Vagina (tissue), 2 donors: ENCODE measurements at regions not wholly inside any gene's neighbourhood (a gene's known extent, or its start where the extent isn't known, plus 50 kb on each side); places are given as distances from the start of the nearest gene placed in this dataset.

ENCODE experiments used
- DNase-seq, 2 donors: peaks; one replicate each; pipeline ENCODE4 v3.0.0-alpha.2; 2017; ENCODE audit errors: extremely low spot score in 2 of 2
- H3K27ac ChIP-seq: fragments of 200-600 bp; sonication (generic); one replicate; pipeline ENCODE4 v1.5.1; 2019
- H3K27me3 ChIP-seq: fragments of 200-600 bp; sonication (generic); one replicate; pipeline ENCODE4 v1.5.1; 2019
- H3K36me3 ChIP-seq, 2 donors: fragments of 200-600 bp; sonication (generic); one replicate each; pipeline ENCODE4 v1.5.1; 2017 to 2019
- H3K4me1 ChIP-seq: fragments of 200-600 bp; sonication (generic); one replicate; pipeline ENCODE4 v1.5.1; 2019
- H3K4me3 ChIP-seq, 2 donors: fragments of 200-600 bp; sonication (generic); 1 replicate in 1 of 2; 2 replicates in 1 of 2; pipeline ENCODE4 v1.5.1; 2016 to 2019
- H3K9me3 ChIP-seq: fragments of 200-600 bp; sonication (generic); one replicate; pipeline ENCODE4 v1.5.1; 2019
- POLR2A ChIP-seq, 2 donors: fragments of 450-650 bp; IDR thresholded peaks; one replicate each; pipeline ENCODE4 v1.6.1; 2017; ENCODE audit warnings: antibody characterized with exemption in 2 of 2, mild to moderate bottlenecking in 2 of 2, moderate library complexity in 2 of 2
- POLR2AphosphoS5 ChIP-seq, 2 donors: sonication (generic); formaldehyde crosslinking; IDR thresholded peaks; one replicate each; pipeline ENCODE4 v1.9.0; 2017; ENCODE audit warnings: antibody characterized with exemption in 2 of 2, mild to moderate bottlenecking in 2 of 2, low read depth in 1 of 2; ENCODE audit not compliant: insufficient read depth in 1 of 2
- intact Hi-C: fragments of 100-400 bp; cut with DNase I; formaldehyde crosslinking; loops from one replicate; pipeline ENCODE4 v1.15.1; 2023
- TF ChIP-seq, protein P1 (sequence below), 3 experiments: fragments of 450-650 bp in 2 of 3; fragments of 200-600 bp in 1 of 3; sonication (generic) in 1 of 3; IDR thresholded peaks; one replicate each; pipeline ENCODE4 v1.5.1; 2017 to 2019; ENCODE audit warnings: antibody characterized with exemption in 3 of 3, mild to moderate bottlenecking in 2 of 3, moderate library complexity in 2 of 3

DNA sequence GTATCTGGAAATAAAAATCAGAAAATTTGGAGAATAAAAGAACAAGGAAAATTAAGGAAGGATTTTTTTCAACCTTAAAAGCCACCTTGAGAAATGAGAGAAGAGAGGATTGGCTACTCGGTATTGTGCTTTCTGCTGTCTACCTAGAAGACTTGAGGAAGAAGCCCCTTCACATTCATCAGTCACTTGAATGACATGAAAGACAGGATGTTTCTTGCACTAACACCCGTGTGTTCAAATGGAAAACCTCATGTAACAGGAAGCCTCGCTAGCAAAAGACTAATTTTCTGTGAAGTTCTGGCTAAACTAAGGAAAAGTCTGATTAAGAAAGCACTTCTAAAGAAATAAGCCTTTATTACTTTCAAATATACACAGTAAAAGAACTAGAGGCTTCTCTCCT is 69.9 kb downstream of the OLIG3 start:
- Histone ChIP-seq H3K27ac (no peak overlapping the region), H3K9me3 (no peaks in the 10 kb centered on the region), H3K27me3 (no peaks in the 10 kb centered on the region), H3K4me3 (no peak overlapping the region), H3K4me1 (no peaks in the 10 kb centered on the region), H3K36me3 (no peaks in the 10 kb centered on the region)
- DNase-seq = no peak
- TF ChIP-seq POLR2A (IDR thresholded peaks at IDR 0.05) = no peak
- intact Hi-C loops = no loop called here

DNA sequence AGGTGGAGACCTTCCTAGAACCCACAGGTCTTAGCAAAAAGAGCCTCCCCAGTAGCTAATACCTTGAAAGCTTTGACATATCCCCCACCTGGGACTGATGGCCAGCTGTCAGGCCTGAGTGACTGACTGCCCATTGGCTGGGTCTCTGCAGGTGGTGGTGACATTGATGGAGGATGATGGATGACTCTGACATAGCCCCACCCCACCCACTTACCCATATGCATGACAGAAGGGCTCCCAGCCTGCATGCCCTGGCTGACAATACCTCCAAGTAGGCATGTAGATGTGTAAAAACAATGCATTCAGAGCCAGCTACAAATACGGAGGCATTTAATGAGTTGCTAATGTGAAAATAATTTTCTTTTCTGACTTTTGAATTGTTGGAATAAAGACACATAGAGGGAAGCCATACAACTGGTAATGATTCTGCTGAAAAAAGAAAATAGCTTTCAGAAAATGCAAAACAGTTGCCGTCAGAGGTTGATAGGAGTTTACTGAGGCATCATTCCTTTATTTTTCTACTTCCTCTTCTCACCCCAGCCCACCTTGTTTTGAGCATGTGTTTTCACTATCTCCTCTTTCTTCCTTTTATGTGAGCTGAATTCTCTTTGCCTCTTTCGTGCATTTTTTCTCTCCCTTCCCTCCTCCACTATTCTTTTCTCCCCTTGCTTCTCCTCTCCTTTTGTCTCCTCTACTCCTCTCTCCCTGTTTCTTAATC is 70.6 kb downstream of the OLIG3 start:
- no peak for DNase-seq
- Histone ChIP-seq H3K4me3 (no peak overlapping the region), H3K27ac (no peak overlapping the region), H3K27me3 (no peaks in the 10 kb centered on the region), H3K36me3 (no peaks in the 10 kb centered on the region), H3K9me3 (no peaks in the 10 kb centered on the region), H3K4me1 (no peaks in the 10 kb centered on the region)
- TF ChIP-seq, protein P1, sequence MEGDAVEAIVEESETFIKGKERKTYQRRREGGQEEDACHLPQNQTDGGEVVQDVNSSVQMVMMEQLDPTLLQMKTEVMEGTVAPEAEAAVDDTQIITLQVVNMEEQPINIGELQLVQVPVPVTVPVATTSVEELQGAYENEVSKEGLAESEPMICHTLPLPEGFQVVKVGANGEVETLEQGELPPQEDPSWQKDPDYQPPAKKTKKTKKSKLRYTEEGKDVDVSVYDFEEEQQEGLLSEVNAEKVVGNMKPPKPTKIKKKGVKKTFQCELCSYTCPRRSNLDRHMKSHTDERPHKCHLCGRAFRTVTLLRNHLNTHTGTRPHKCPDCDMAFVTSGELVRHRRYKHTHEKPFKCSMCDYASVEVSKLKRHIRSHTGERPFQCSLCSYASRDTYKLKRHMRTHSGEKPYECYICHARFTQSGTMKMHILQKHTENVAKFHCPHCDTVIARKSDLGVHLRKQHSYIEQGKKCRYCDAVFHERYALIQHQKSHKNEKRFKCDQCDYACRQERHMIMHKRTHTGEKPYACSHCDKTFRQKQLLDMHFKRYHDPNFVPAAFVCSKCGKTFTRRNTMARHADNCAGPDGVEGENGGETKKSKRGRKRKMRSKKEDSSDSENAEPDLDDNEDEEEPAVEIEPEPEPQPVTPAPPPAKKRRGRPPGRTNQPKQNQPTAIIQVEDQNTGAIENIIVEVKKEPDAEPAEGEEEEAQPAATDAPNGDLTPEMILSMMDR (IDR thresholded peaks at IDR 0.05) = no peak
- TF ChIP-seq POLR2AphosphoS5 (IDR thresholded peaks at IDR 0.05; ENCODE audit: insufficient read depth in 1 of 2, low read depth in 1 of 2) (no peak), POLR2A (IDR thresholded peaks at IDR 0.05) (no peak)
- intact Hi-C loops = no loop called here

DNA sequence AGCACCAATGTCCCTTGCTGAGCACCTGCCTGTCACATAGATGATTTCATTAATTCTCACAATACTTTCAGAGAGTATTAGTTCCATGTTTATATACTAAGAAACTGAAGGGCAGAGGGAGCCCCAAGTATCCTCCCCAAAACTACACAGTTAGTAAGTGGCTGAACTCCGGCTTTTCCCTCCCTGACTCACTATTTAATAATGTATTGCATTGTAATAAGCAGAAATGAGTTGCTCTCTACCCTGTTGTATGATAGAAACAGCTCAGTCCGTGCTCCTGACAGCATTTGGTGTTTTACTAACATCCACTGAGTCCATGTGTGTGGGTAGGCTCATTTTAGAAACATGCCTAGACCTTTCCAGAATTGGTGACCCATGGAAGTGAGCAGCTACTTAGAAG is 76.8 kb downstream of the OLIG3 start:
- no peak overlapping the region for H3K27ac ChIP-seq
- no peaks in the 10 kb centered on the region for H3K36me3 ChIP-seq
- TF ChIP-seq, protein P1 (IDR thresholded peaks at IDR 0.05) = no peak
- TF ChIP-seq POLR2AphosphoS5 (IDR thresholded peaks at IDR 0.05; ENCODE audit: insufficient read depth in 1 of 2, low read depth in 1 of 2) (no peak), POLR2A (IDR thresholded peaks at IDR 0.05) (no peak)
- H3K27me3 ChIP-seq = no peaks in the 10 kb centered on the region
- DNase-seq = no peak
- H3K9me3 ChIP-seq = no peaks in the 10 kb centered on the region
- no peak overlapping the region for H3K4me3 ChIP-seq
- peaks cover 9% of the 10 kb centered on the region for H3K4me1 ChIP-seq
- intact Hi-C loops = no loop called here

DNA sequence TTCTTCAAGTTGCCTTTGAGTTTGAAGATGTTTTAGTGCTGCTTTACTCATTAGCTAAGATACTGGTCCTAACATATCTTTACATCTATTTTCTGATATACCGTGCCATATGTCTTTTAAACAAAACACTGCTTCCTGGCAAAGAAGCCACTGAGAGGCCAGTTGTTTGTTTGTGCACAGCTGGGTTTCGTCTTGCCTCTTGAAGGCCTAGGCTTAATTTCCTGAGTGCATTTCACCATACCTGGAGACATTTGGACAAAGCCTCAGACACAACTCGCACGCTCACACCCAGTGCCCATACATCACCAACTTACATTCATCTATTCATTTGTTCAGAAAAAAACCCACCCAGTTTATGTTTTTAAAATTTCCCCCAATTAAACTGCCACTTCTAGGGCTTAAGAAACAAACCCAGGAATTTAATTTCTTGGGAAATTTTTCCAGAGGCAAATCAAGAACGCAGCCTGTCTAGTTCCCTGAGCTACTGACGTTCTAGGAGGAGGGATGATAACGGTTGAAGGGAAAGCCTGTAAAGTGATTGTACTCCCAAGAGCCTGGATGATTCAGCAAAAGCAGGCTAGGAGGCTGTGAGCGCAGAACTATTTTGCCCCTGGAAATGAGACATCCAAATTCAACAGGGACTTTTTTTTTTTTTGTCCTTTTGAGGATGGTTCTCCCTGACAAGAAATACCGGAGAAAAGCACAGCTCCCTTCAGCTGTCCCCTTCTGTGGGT is 77.7 kb downstream of the OLIG3 start:
- intact Hi-C loops = no loop called here
- Histone ChIP-seq H3K4me1 (peaks cover 9% of the 10 kb centered on the region), H3K27ac (no peak overlapping the region), H3K9me3 (no peaks in the 10 kb centered on the region), H3K27me3 (no peaks in the 10 kb centered on the region), H3K36me3 (no peaks in the 10 kb centered on the region), H3K4me3 (no peak overlapping the region)
- no peak for DNase-seq
- TF ChIP-seq POLR2AphosphoS5 (IDR thresholded peaks at IDR 0.05; ENCODE audit: insufficient read depth in 1 of 2, low read depth in 1 of 2) (no peak), POLR2A (IDR thresholded peaks at IDR 0.05) (no peak)
- TF ChIP-seq, protein P1 (IDR thresholded peaks at IDR 0.05) = no peak

DNA sequence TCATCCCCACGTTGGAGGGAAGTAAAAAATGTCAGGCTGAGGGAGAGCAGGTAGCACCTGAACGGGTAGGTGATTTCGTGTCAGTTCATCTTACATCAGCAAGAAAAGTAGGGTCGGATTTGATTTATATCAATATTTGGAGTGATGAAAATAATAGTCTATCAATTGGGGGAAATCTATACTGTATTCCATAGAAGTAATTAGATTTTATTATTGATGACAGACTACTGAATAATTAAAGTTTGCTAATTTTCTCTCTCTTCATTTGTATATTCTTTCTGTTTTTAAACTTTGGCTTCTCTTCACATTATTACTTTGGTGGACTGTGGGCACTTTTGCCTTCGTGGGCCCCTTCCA is 78.4 kb downstream of the OLIG3 start:
- intact Hi-C loops = no loop called here
- Histone ChIP-seq H3K27me3 (no peaks in the 10 kb centered on the region), H3K4me1 (peaks cover 9% of the 10 kb centered on the region), H3K4me3 (peak overlapping the region; percentile 40 to 46), H3K9me3 (no peaks in the 10 kb centered on the region), H3K27ac (peak overlapping the region; percentile 35), H3K36me3 (no peaks in the 10 kb centered on the region)
- TF ChIP-seq, protein P1 (IDR thresholded peaks at IDR 0.05) = no peak
- TF ChIP-seq POLR2AphosphoS5 (IDR thresholded peaks at IDR 0.05; ENCODE audit: insufficient read depth in 1 of 2, low read depth in 1 of 2) = no peak
- no peak for TF ChIP-seq POLR2A (IDR thresholded peaks at IDR 0.05)
- no peak for DNase-seq
